ENCODE measurements at regions not wholly inside any gene's neighbourhood (a gene's known extent, or its start where the extent isn't known, plus 50 kb on each side); places are given as distances from the start of the nearest gene placed in this dataset.

GRCh38 chr10:3421537-3422257 lies 249.1 kb upstream of the PITRM1 start:
- Mint-ChIP-seq H3K9me3 (no peaks in the 10 kb centered on the region), H3K4me3 (no peak overlapping the region), H3K27ac (no peak overlapping the region), H3K36me3 (no peaks in the 10 kb centered on the region), H3K27me3 (ENCODE audit: low read depth) (peaks cover 53% of the 10 kb centered on the region), H3K4me1 (peaks cover 34% of the 10 kb centered on the region)
- no peak for TF ChIP-seq CTCF (IDR thresholded peaks at IDR 0.05; ENCODE audit: unreplicated experiment)
- DNase-seq (ENCODE audit: low spot score in 2 of 2, unreplicated experiment in 2 of 2), result no peak

- Mint-ChIP-seq H3K27me3 (ENCODE audit: low read depth) (peaks cover 61% of the 10 kb centered on the region), H3K4me1 (peaks cover 29% of the 10 kb centered on the region), H3K36me3 (no peaks in the 10 kb centered on the region), H3K9me3 (no peaks in the 10 kb centered on the region), H3K4me3 (no peak overlapping the region), H3K27ac (no peak overlapping the region)
- DNase-seq (ENCODE audit: low spot score in 2 of 2, unreplicated experiment in 2 of 2), result no peak
- no peak for TF ChIP-seq CTCF (IDR thresholded peaks at IDR 0.05; ENCODE audit: unreplicated experiment)
Observed at GRCh38 chr10:3420527-3421469, 248.2 kb upstream of the PITRM1 start.

GRCh38 chr10:3419719-3420495 lies 247.3 kb upstream of the PITRM1 start:
- no peaks in the 10 kb centered on the region for H3K9me3 Mint-ChIP-seq
- no peak for TF ChIP-seq CTCF (IDR thresholded peaks at IDR 0.05; ENCODE audit: unreplicated experiment)
- H3K27me3 Mint-ChIP-seq (ENCODE audit: low read depth), result peaks cover 67% of the 10 kb centered on the region
- DNase-seq (ENCODE audit: low spot score in 2 of 2, unreplicated experiment in 2 of 2), result no peak
- H3K4me3 Mint-ChIP-seq, result no peak overlapping the region
- H3K27ac Mint-ChIP-seq, result no peak overlapping the region
- no peaks in the 10 kb centered on the region for H3K36me3 Mint-ChIP-seq
- H3K4me1 Mint-ChIP-seq, result peaks cover 26% of the 10 kb centered on the region

- Mint-ChIP-seq H3K27ac (no peak overlapping the region), H3K27me3 (ENCODE audit: low read depth) (peaks cover 69% of the 10 kb centered on the region)
- no peak for DNase-seq (ENCODE audit: low spot score in 2 of 2, unreplicated experiment in 2 of 2)
Observed at GRCh38 chr10:3418926-3419325, 246.3 kb upstream of the PITRM1 start.

More at GRCh38 chr10:3418926-3419325, 246.3 kb upstream of the PITRM1 start:
- Mint-ChIP-seq H3K36me3 (no peaks in the 10 kb centered on the region), H3K4me1 (peaks cover 22% of the 10 kb centered on the region), H3K4me3 (no peak overlapping the region), H3K9me3 (no peaks in the 10 kb centered on the region)
- no peak for TF ChIP-seq CTCF (IDR thresholded peaks at IDR 0.05; ENCODE audit: unreplicated experiment)

Measured in mesothelial cell of epicardium (in vitro differentiated cells).